ENCODE measurements at regions not wholly inside any gene's neighbourhood (a gene's known extent, or its start where the extent isn't known, plus 50 kb on each side); places are given as distances from the start of the nearest gene placed in this dataset.

GRCh38 chr6:44006123-44006871 is 121.0 kb downstream of the MRPL14 start:
- H3K27ac ChIP-seq = no peak overlapping the region
- TF ChIP-seq, protein P1, sequence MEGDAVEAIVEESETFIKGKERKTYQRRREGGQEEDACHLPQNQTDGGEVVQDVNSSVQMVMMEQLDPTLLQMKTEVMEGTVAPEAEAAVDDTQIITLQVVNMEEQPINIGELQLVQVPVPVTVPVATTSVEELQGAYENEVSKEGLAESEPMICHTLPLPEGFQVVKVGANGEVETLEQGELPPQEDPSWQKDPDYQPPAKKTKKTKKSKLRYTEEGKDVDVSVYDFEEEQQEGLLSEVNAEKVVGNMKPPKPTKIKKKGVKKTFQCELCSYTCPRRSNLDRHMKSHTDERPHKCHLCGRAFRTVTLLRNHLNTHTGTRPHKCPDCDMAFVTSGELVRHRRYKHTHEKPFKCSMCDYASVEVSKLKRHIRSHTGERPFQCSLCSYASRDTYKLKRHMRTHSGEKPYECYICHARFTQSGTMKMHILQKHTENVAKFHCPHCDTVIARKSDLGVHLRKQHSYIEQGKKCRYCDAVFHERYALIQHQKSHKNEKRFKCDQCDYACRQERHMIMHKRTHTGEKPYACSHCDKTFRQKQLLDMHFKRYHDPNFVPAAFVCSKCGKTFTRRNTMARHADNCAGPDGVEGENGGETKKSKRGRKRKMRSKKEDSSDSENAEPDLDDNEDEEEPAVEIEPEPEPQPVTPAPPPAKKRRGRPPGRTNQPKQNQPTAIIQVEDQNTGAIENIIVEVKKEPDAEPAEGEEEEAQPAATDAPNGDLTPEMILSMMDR (conservative IDR thresholded peaks at IDR 0.05) = no peak

DNA sequence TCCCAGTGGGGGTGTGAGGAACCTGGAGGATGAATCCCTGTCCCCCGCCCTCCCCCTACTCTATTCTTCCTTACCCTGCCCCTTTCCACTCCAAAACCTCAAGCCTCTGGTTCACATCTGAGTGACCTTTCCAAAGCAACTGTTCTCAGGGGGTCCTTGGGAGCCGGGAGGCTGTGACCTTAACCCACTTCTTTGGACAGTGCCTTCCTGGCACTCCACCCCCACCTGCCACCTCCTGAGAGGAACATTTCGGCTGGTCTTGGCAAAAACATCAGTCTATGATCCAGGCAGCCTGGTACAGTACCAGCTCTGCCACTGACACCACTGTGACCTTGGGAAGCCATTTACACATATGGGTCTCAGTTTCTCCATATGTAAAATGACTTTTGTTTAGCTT is 121.7 kb downstream of the MRPL14 start:
- TF ChIP-seq, protein P1 (conservative IDR thresholded peaks at IDR 0.05) = no peak
- no peak overlapping the region for H3K27ac ChIP-seq

DNA sequence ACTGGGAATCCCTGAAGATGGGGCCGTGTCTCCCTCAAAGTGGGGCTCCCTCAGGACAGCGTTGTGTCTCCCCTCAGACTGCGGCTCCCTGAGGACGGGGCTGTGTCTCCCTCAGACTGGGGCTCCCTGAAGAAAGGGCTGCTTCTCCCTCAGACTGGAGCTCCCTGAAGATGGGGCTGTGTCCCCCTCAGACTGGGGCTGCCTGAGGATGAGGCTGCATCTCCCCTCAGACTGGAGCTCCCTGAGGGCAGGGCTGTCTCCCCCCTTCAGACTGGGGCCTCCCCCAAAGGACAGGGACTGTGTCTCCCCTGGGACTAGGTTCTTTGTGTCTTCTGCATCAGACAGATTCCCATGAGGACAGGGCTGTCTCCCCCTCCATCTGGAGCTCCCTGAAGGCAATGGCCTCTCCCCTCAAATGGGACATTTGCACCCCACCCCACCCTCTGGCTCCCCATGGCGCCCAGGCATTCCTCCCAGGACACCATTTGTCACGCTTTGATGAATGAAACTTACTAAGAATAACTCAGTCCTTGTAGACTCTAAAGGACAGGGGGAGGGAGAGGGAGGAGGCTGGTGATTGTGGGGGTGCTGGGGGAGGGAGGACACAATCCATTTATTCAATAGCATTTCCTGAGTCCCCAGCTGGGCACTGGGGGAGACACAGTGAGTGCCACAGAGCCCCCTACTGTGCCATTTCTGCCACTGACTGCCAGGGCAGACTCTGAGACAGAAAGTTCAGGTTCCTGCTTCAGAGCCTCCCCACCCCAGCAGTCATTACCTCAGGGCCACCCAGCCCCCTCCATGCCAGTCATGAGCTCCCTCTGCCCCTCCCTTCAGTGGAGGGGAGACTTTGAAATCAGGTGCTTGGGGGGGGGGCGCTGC is 122.4 kb downstream of the MRPL14 start:
- no peak overlapping the region for H3K27ac ChIP-seq
- TF ChIP-seq, protein P1 (conservative IDR thresholded peaks at IDR 0.05) = peak; percentile 43

GRCh38 chr6:44004136-44004535 is 123.1 kb downstream of the MRPL14 start:
- TF ChIP-seq, protein P1 (conservative IDR thresholded peaks at IDR 0.05) = no peak
- no peak overlapping the region for H3K27ac ChIP-seq

- TF ChIP-seq, protein P1 (conservative IDR thresholded peaks at IDR 0.05) = no peak
- no peak overlapping the region for H3K27ac ChIP-seq
Measured at GRCh38 chr6:44003345-44004061, 123.7 kb downstream of the MRPL14 start.

GRCh38 chr6:44002593-44003344 is 124.5 kb downstream of the MRPL14 start:
- TF ChIP-seq, protein P1 (conservative IDR thresholded peaks at IDR 0.05) = no peak
- H3K27ac ChIP-seq = no peak overlapping the region; the same call in 1 of the 2 replicates

Data from VCaP (cell line).